ENCODE measurements at regions not wholly inside any gene's neighbourhood (a gene's known extent, or its start where the extent isn't known, plus 50 kb on each side); places are given as distances from the start of the nearest gene placed in this dataset.

DNA sequence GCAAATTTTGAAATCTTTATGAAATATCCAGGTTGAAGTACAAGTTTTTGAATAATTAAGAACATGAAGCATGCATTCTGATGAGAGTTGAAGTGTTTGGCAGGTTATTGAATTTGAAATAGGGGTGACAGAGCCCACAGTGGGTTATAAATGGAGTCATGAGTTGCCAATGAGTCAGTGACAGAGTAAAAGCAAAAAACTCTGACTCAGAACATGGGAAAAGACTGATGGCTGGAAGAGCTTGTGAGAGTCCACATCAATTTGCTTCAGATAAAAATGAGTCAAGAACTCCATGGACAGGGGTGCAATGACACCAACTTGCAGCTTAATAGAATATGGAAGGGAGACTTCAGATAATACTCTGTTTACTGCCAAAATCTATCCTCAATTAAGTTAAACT is 105.3 kb downstream of the SLC6A15 start:
- ATAC-seq, result no peak
- no peak overlapping the region for H3K4me3 ChIP-seq
- no peaks in the 10 kb centered on the region for H3K36me3 ChIP-seq
- H3K27me3 ChIP-seq, result no peaks in the 10 kb centered on the region
- intact Hi-C loops (cut with DNase I), result no loop called here
- H3K27ac ChIP-seq, result no peak overlapping the region
- TF ChIP-seq CTCF (IDR thresholded peaks at IDR 0.05), result no peak
- no peak for TF ChIP-seq POLR2A (IDR thresholded peaks at IDR 0.05)
- no peaks in the 10 kb centered on the region for H3K9me3 ChIP-seq
- no peak for DNase-seq
- H3K4me1 ChIP-seq, result no peaks in the 10 kb centered on the region

GRCh38 chr12:84805474-84805858 is 107.1 kb downstream of the SLC6A15 start:
- H3K9me3 ChIP-seq, result no peaks in the 10 kb centered on the region
- H3K4me1 ChIP-seq, result no peaks in the 10 kb centered on the region

GRCh38 chr12:84804691-84805473 is 107.7 kb downstream of the SLC6A15 start:
- ATAC-seq, result no peak
- intact Hi-C loops (cut with DNase I), result no loop called here
- Histone ChIP-seq H3K27me3 (no peaks in the 10 kb centered on the region), H3K27ac (no peak overlapping the region), H3K4me1 (no peaks in the 10 kb centered on the region), H3K36me3 (no peaks in the 10 kb centered on the region), H3K9me3 (no peaks in the 10 kb centered on the region), H3K4me3 (no peak overlapping the region)
- 46% methylated on average over 6 of the region's 6 CpGs for WGBS (ENCODE audit: insufficient coverage, low coverage, low lambda C conversion rate, missing lambda C conversion rate)
- DNase-seq, result no peak
- TF ChIP-seq CTCF (IDR thresholded peaks at IDR 0.05) (no peak), POLR2A (IDR thresholded peaks at IDR 0.05) (no peak)

More at GRCh38 chr12:84805474-84805858, 107.1 kb downstream of the SLC6A15 start:
- WGBS (ENCODE audit: insufficient coverage, low coverage, low lambda C conversion rate, missing lambda C conversion rate), result 4% methylated on average over 2 of the region's 2 CpGs
- Histone ChIP-seq H3K27ac (no peak overlapping the region), H3K27me3 (no peaks in the 10 kb centered on the region), H3K36me3 (no peaks in the 10 kb centered on the region), H3K4me3 (no peak overlapping the region)
- TF ChIP-seq POLR2A (IDR thresholded peaks at IDR 0.05), result no peak
- TF ChIP-seq CTCF (IDR thresholded peaks at IDR 0.05), result no peak
- ATAC-seq, result no peak
- intact Hi-C loops (cut with DNase I), result no loop called here
- DNase-seq, result no peak

- Histone ChIP-seq H3K36me3 (no peaks in the 10 kb centered on the region), H3K4me3 (no peak overlapping the region), H3K27ac (no peak overlapping the region), H3K4me1 (no peaks in the 10 kb centered on the region), H3K27me3 (no peaks in the 10 kb centered on the region), H3K9me3 (no peaks in the 10 kb centered on the region)
- intact Hi-C loops (cut with DNase I), result no loop called here
- ATAC-seq, result no peak
- TF ChIP-seq POLR2A (IDR thresholded peaks at IDR 0.05) (no peak), CTCF (IDR thresholded peaks at IDR 0.05) (no peak)
- WGBS (ENCODE audit: insufficient coverage, low coverage, low lambda C conversion rate, missing lambda C conversion rate), result 8% methylated on average over 1 of the region's 1 CpG
- DNase-seq, result no peak
These were observed 108.9 kb downstream of the SLC6A15 start for GRCh38 chr12:84803661-84804060.

DNA sequence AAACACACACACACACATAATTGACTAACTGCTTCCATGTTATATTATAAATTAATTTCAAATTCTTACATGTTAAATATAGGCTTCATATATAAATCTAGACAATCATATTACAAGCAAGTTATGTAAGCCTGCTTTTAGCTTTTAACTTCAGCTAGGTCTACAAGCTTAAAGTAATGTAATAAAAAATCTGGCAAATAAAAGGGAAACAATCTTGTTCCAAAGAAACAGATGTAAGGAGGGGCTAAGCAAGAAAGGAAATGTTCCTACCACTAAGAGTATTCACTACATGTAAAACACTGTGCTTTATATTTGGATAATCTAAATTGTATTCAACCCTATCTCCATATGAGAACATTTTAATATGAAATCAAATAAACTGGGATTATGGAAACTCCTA is 110.4 kb downstream of the SLC6A15 start:
- H3K4me3 ChIP-seq, result no peak overlapping the region
- no peaks in the 10 kb centered on the region for H3K4me1 ChIP-seq
- DNase-seq (no peak), ATAC-seq (no peak)
- intact Hi-C loops (cut with DNase I), result no loop called here
- H3K27me3 ChIP-seq, result no peaks in the 10 kb centered on the region
- no peak overlapping the region for H3K27ac ChIP-seq
- H3K9me3 ChIP-seq, result no peaks in the 10 kb centered on the region
- TF ChIP-seq POLR2A (IDR thresholded peaks at IDR 0.05) (no peak), CTCF (IDR thresholded peaks at IDR 0.05) (no peak)
- H3K36me3 ChIP-seq, result no peaks in the 10 kb centered on the region

All from right lobe of liver (tissue), 6 donors.